ENCODE measurements at regions not wholly inside any gene's neighbourhood (a gene's known extent, or its start where the extent isn't known, plus 50 kb on each side); places are given as distances from the start of the nearest gene placed in this dataset.

GRCh38 chr15:58294681-58295254 lies 137.0 kb upstream of the LIPC start:
- TF ChIP-seq E2F6 (IDR thresholded peaks at IDR 0.05; ENCODE audit: borderline replicate concordance, low read depth) = no peak
- TF ChIP-seq JUN (IDR thresholded peaks at IDR 0.05) = no peak
- no peak for TF ChIP-seq RAD21 (conservative IDR thresholded peaks at IDR 0.05 in 1 of 2, IDR thresholded peaks at IDR 0.05 in 1 of 2)
- TF ChIP-seq CTCF (IDR thresholded peaks at IDR 0.05) = no peak
- no peak for TF ChIP-seq HMGXB4 (CRISPR knock-in tag; IDR thresholded peaks at IDR 0.05; ENCODE audit: borderline replicate concordance)
- TF ChIP-seq KDM5A (IDR thresholded peaks at IDR 0.05) = no peak
- TF ChIP-seq NFE2L2 (conservative IDR thresholded peaks at IDR 0.05; ENCODE audit: low read length) = no peak
- TF ChIP-seq POLR2AphosphoS2 (conservative IDR thresholded peaks at IDR 0.05; ENCODE audit: low read length) = no peak
- TF ChIP-seq ELK1 (IDR thresholded peaks at IDR 0.05; ENCODE audit: low read depth, low read length) = no peak
- no peak for TF ChIP-seq SMC3 (IDR thresholded peaks at IDR 0.05)
- no peak for TF ChIP-seq HOXB5 (CRISPR knock-in tag; IDR thresholded peaks at IDR 0.05)
- no peak for TF ChIP-seq JUNB (IDR thresholded peaks at IDR 0.05)
